Keratinocyte (primary cell): ENCODE measurements at regions not wholly inside any gene's neighbourhood (a gene's known extent, or its start where the extent isn't known, plus 50 kb on each side); places are given as distances from the start of the nearest gene placed in this dataset.

Experiments used
- DNase-seq: peaks from one replicate; pipeline ENCODE4 v3.0.0-alpha.2; 2011; ENCODE audit warnings: low read depth, missing footprints, low spot score
- FAIRE-seq: peaks from 2 replicates; lab custom pipeline; 2011; peaks lifted over from hg19 to GRCh38; lab: Jason Lieb, UNC
- H2AFZ ChIP-seq: 2 replicates; pipeline ENCODE4 v1.6.0; 2012; ENCODE audit warnings: low read length, control low read depth, inconsistent platforms; ENCODE audit not compliant: control insufficient read depth
- H3K27ac ChIP-seq: 2 replicates; pipeline ENCODE4 v1.5.1; 2011; ENCODE audit warnings: low read length; ENCODE audit not compliant: control insufficient read depth, insufficient read depth
- H3K27me3 ChIP-seq: 3 replicates; pipeline ENCODE4 v1.6.0; 2011; ENCODE audit warnings: low read length; ENCODE audit not compliant: control insufficient read depth, insufficient read depth; ENCODE audit errors: extremely low read depth
- H3K36me3 ChIP-seq, 2 experiments: 2 replicates in 1 of 2; 3 replicates in 1 of 2; pipeline ENCODE4 v1.5.1; 2011; ENCODE audit warnings: low read length in 2 of 2, mild to moderate bottlenecking in 1 of 2; ENCODE audit not compliant: control insufficient read depth in 2 of 2, insufficient read depth in 2 of 2; ENCODE audit errors: extremely low read depth in 1 of 2
- H3K4me1 ChIP-seq: 3 replicates; pipeline ENCODE4 v1.5.1; 2011; ENCODE audit warnings: low read length; ENCODE audit not compliant: control insufficient read depth, insufficient read depth; ENCODE audit errors: extremely low read depth
- H3K4me2 ChIP-seq: 3 replicates; pipeline ENCODE4 v1.6.0; 2011; ENCODE audit warnings: low read depth, low read length; ENCODE audit not compliant: control insufficient read depth, insufficient read depth; ENCODE audit errors: extremely low read depth
- H3K4me3 ChIP-seq, 3 experiments: fragments of 200-600 bp in 1 of 3; sonication (generic) in 1 of 3; 2 replicates in 2 of 3; 3 replicates in 1 of 3; pipeline ENCODE4 v1.5.1; 2011 to 2016; ENCODE audit warnings: low read length in 3 of 3, mild to moderate bottlenecking in 3 of 3, control low read depth in 2 of 3, inconsistent platforms in 1 of 3, low read depth in 1 of 3, mixed read lengths in 1 of 3, mixed run types in 1 of 3, moderate library complexity in 1 of 3; ENCODE audit not compliant: control insufficient read depth in 2 of 3, insufficient read depth in 2 of 3; ENCODE audit errors: extremely low read depth in 1 of 3
- H3K79me2 ChIP-seq: 2 replicates; pipeline ENCODE4 v1.6.0; 2012; ENCODE audit warnings: low read length; ENCODE audit not compliant: control insufficient read depth, insufficient read depth
- H3K9ac ChIP-seq: 3 replicates; pipeline ENCODE4 v1.6.0; 2011; ENCODE audit warnings: low read length; ENCODE audit not compliant: control insufficient read depth, insufficient read depth; ENCODE audit errors: extremely low read depth
- H3K9me1 ChIP-seq: 3 replicates; pipeline ENCODE4 v1.6.0; 2011; ENCODE audit warnings: low read length; ENCODE audit not compliant: control insufficient read depth, insufficient read depth; ENCODE audit errors: extremely low read depth
- H3K9me3 ChIP-seq: 2 replicates; pipeline ENCODE4 v1.5.1; 2012; ENCODE audit warnings: low read depth, low read length; ENCODE audit not compliant: control insufficient read depth
- H4K20me1 ChIP-seq: 3 replicates; pipeline ENCODE4 v1.6.0; 2011; ENCODE audit warnings: low read length; ENCODE audit not compliant: control insufficient read depth, insufficient read depth; ENCODE audit errors: extremely low read depth
- EZH2 ChIP-seq: IDR thresholded peaks from one replicate; pipeline ENCODE4 v1.6.1; 2012; ENCODE audit warnings: inconsistent platforms, mild to moderate bottlenecking, low read length, moderate library complexity
- dilution Hi-C: fragments of 300-500 bp; cut with MboI; formaldehyde crosslinking; loops from one replicate; pipeline ENCODE4 v1.7.0; 2020; ENCODE audit warnings: low sequenced_read_pairs; ENCODE audit not compliant: extremely low pct_ligation_motif_present
- TF ChIP-seq, protein P1 (sequence below), 3 experiments: IDR thresholded peaks in 1 of 3; conservative IDR thresholded peaks in 1 of 3; optimal IDR thresholded peaks in 1 of 3; 2 replicates in 2 of 3; 3 replicates in 1 of 3; pipeline versions ENCODE3 to v1.5.1; 2011; ENCODE audit warnings: low read length in 3 of 3, mild to moderate bottlenecking in 3 of 3, moderate library complexity in 2 of 3, control low read depth in 1 of 3, inconsistent platforms in 1 of 3; ENCODE audit not compliant: insufficient read depth in 2 of 3; ENCODE audit errors: extremely low read depth in 1 of 3

DNA sequence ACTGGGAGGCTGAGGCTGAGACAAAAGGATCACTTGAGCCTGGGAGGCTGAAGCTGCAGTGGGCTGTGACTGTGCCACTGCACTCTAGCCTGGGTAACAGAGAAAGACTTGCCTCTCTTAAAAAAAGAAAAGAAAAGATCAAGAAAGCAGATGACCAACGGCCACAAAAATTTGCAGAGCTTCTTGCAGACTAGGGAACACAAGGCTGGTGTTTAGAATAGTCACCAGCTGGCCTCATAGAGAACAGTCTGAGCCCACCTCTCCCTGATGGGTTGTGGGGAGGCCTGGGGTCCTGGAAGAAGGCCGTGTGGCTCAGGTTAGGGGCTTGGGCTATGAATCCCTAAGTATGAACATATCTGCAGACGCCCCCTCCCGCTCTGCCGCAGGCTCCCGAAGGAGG, 73.7 kb upstream of the MED9 start:
- no peak for TF ChIP-seq EZH2
- TF ChIP-seq, protein P1, sequence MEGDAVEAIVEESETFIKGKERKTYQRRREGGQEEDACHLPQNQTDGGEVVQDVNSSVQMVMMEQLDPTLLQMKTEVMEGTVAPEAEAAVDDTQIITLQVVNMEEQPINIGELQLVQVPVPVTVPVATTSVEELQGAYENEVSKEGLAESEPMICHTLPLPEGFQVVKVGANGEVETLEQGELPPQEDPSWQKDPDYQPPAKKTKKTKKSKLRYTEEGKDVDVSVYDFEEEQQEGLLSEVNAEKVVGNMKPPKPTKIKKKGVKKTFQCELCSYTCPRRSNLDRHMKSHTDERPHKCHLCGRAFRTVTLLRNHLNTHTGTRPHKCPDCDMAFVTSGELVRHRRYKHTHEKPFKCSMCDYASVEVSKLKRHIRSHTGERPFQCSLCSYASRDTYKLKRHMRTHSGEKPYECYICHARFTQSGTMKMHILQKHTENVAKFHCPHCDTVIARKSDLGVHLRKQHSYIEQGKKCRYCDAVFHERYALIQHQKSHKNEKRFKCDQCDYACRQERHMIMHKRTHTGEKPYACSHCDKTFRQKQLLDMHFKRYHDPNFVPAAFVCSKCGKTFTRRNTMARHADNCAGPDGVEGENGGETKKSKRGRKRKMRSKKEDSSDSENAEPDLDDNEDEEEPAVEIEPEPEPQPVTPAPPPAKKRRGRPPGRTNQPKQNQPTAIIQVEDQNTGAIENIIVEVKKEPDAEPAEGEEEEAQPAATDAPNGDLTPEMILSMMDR (optimal IDR thresholded peaks at IDR 0.05 in 1 of 3, IDR thresholded peaks at IDR 0.05 in 1 of 3, conservative IDR thresholded peaks at IDR 0.05 in 1 of 3; ENCODE audit: extremely low read depth in 1 of 3, insufficient read depth in 2 of 3, low read length in 3 of 3), result no peak
- Histone ChIP-seq H3K79me2 (no peaks in the 10 kb centered on the region), H3K9me1 (no peaks in the 10 kb centered on the region), H2AFZ (no peak overlapping the region), H3K27me3 (peaks cover 19% of the 10 kb centered on the region), H3K4me3 (no peak overlapping the region), H3K27ac (no peak overlapping the region), H3K4me1 (no peaks in the 10 kb centered on the region), H3K4me2 (no peak overlapping the region), H3K9me3 (no peaks in the 10 kb centered on the region), H3K9ac (no peak overlapping the region), H4K20me1 (no peaks in the 10 kb centered on the region), H3K36me3 (no peaks in the 10 kb centered on the region)
- FAIRE-seq (no peak), DNase-seq (no peak)
- dilution Hi-C loops, result no loop called here

DNA sequence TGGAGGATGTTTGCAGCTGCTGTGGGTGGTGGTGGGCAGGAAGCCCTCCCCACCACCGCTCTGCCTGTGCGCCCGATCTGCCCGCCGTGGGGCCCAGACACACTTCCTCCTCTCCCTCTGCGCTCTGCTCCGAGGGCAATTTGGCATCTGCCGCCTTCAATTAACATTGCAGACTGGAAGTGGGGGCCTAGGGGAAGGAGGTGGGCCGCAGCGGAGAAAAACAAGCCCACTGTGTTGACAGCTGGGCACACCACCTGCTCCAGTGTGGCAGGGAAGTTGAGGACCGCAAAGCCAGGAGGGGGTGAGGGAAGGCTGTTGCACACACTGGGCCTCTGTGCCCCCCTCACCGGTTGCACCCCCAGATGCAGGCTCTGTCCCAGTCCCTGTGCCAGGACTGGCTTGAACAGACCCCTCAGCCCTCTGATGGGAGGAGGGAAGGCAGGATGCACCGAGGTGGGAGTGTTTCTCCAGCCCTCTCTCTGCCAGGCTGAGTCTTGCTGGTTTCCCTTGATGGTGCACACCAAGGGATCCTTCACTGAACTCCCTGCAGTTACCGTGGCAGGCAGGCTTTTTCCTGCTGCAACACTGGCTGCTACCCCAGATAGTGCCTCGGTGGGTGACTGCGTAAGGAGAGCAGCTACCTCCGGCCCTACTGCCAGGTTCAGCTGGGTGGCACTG, 72.8 kb upstream of the MED9 start:
- dilution Hi-C loops, result no loop called here
- TF ChIP-seq, protein P1 (optimal IDR thresholded peaks at IDR 0.05 in 1 of 3, IDR thresholded peaks at IDR 0.05 in 1 of 3, conservative IDR thresholded peaks at IDR 0.05 in 1 of 3; ENCODE audit: extremely low read depth in 1 of 3, insufficient read depth in 2 of 3, low read length in 3 of 3), result no peak
- no peak for TF ChIP-seq EZH2

More for the DNA sequence above, 72.8 kb upstream of the MED9 start:
- no peak overlapping the region for H3K27ac ChIP-seq
- no peak overlapping the region for H3K4me3 ChIP-seq
- H3K36me3 ChIP-seq, result no peaks in the 10 kb centered on the region
- no peak overlapping the region for H3K4me2 ChIP-seq
- H3K9me3 ChIP-seq, result no peaks in the 10 kb centered on the region
- no peaks in the 10 kb centered on the region for H3K4me1 ChIP-seq
- no peaks in the 10 kb centered on the region for H4K20me1 ChIP-seq
- H3K27me3 ChIP-seq, result peaks cover 14% of the 10 kb centered on the region
- no peak overlapping the region for H2AFZ ChIP-seq
- no peaks in the 10 kb centered on the region for H3K79me2 ChIP-seq
- no peaks in the 10 kb centered on the region for H3K9me1 ChIP-seq
- FAIRE-seq (no peak), DNase-seq (no peak)
- no peak overlapping the region for H3K9ac ChIP-seq
